OCI-LY3 (cell line): ENCODE measurements at regions not wholly inside any gene's neighbourhood (a gene's known extent, or its start where the extent isn't known, plus 50 kb on each side); places are given as distances from the start of the nearest gene placed in this dataset.

Experiments
- CTCF ChIP-seq: fragments of 200-600, 300-600 bp; sonication (generic); IDR thresholded peaks from 2 replicates; pipeline ENCODE4 v1.5.1; 2014; ENCODE audit warnings: antibody characterized with exemption, low read length, low read depth
- EZH2phosphoT487 ChIP-seq: fragments of 200-600 bp; shearing (Covaris generic); IDR thresholded peaks from 2 replicates; pipeline ENCODE4 v1.6.1; 2018; ENCODE audit warnings: antibody characterized with exemption, mixed run types, low read depth

DNA sequence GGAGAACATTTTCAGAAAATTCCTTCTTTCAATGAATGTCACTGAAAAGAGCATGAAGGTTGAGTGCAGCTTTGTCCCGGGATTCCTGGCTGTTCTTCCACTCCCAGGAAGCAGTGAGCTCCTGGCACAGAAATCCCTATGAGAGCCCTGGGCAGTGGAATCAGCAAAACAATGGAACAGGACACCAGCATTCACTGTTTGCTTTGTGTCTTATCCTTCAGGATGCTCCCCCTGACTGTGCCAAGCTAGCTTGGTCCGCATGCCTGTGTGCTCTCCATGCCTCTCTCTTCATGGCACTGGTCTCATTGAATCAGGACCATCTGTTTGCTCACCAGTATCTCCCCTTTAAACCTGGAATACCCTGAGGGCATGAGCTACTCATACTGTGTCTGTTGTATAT, 102.0 kb upstream of the GADL1 start:
- TF ChIP-seq CTCF = no peak
- no peak for TF ChIP-seq EZH2phosphoT487
